DMS53 treated with DMSO at 0.1 percent for 48 hours (cell line): ENCODE measurements at regions not wholly inside any gene's neighbourhood (a gene's known extent, or its start where the extent isn't known, plus 50 kb on each side); places are given as distances from the start of the nearest gene placed in this dataset.

Experiments used
- DNase-seq: peaks from one replicate; lab custom pipeline; 2025; ENCODE audit not compliant: unreplicated experiment; lab: John Stamatoyannopoulos, UW

DNA sequence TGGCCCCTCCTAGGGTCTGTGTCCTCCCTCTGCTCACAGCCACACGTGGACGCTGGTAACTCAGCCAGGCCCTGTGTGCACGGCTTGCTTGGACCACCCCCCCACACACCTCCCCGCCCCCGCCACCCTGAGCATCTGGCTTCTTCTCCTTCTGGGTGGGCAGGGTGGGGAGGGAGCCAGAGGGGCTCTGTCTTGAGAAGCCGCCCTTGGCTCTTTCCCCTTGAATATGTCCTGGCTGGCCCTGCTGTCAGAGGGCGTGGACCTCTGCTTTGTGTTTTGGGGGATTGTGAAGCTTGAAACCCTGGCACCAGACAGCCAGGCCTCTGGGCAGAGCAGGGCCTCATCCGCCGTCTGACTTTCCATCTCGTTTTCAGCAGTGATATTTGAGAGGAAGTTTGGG is 72.1 kb downstream of the GLI2 start:
- DNase-seq, result no peak

DNA sequence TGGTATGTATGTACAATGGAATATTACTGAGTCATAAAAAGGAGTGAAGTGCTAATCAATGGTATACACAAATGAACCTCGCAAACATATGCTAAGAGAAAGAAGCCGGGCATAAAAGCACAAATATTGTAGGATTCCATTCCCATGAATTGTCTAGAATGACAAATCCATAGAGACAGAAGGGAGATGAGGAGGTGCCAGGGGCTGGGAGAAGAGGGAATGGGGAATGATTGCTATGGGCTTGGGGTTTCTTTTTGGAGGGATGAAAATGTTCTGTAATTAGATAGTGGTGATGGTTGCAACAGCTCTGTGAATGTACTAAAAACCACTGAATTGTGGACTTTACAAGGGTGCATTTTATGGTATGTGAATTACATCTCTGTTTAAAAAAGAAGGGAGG is 73.5 kb downstream of the GLI2 start:
- DNase-seq, result no peak

DNA sequence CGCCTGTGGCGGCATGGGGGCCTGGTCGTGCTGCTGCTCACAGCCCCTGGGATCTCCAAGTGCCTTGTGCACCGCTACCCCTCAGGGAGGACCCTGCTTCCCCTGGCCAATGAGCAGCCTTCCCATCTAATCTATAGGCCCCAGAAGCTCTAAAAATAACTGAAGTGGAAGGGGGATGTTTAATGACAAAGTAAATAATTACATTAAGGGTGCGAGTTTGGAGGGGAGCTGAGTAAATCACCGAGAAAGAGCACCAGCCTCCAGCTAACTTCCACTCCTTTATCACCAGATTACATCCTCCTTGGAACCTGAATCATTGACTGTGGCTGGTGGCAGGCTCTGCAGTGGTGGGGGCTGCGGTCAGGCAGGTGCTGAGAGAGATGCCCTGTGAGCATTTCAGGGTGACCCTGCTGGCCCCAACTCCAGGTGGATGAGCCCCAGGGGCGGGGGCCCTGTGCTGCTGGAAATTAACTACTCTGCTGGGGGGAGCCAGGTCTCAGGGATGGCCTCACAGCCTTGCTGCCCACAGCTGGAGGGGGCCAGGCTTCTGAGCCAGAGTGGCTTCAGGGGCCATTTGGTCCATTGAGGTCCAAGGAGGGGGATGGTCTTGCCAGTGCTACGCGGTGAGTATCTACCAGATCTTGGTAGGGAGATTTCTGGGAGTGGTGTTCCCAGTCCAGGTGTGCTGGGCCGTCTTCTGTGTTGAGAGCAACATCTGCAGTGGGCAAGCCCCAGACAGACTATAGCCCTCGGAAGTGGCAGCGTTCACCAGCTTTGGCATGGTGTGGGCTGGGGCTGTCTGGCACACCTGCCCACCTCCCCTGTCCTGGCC is 74.2 kb downstream of the GLI2 start:
- DNase-seq, result no peak

DNA sequence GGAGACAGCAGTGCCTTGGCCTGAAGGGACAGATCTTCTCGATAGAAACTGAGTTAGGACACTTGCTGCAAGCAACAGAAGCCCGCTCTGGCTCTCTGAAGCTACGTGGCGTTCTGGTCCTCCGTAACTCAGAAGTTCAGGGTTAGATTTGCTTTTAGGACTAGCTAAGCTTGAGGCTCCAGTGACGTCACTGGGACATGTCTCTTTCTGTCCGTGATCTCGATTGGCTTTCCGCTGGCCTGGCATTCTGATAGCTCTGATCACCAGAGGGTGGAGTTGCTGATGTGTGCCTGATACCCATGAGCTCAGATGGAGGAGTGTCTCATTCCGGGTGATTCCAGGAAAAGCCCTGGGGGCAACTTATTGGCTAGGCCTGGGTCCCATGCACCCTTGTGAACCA is 75.0 kb downstream of the GLI2 start:
- DNase-seq, result no peak

DNA sequence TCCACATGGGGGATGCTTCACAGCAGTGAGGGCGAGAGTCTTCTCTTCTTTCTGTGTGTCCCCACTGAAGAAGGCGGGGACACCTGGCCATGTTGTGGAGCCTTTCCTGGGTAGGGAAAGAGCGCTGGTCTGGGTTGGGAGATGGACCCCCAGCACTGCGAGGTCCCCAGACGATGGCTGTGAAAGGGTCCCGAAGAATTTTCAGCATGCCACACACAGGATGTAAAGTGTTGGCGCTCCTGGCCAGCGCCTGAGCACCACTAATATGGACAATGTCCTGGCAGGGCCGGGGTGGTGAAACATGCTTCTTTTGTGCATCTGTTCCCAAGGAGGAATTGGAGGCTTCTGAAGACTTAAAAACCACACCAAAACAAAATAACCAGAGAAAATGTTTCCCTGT is 77.2 kb downstream of the GLI2 start:
- no peak for DNase-seq

DNA sequence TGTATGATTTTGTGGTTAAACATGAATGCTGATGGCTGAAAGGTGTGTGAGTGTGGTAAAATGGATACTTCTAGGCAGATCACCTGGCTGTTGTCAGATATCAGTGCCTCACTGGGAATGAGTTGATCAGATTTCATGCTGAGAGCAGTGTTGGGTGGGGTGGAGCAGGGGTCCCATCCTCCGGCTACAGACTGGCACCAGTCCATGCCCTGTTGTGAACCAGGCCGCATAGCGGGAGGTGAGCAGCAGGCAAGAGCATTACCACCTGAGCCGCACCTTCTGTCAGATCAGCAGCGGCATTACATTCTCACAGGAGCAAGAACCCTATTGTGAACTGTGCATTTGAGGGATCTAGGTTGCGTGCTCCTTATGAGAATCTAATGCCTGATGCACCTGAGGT is 78.7 kb downstream of the GLI2 start:
- DNase-seq, result no peak

DNA sequence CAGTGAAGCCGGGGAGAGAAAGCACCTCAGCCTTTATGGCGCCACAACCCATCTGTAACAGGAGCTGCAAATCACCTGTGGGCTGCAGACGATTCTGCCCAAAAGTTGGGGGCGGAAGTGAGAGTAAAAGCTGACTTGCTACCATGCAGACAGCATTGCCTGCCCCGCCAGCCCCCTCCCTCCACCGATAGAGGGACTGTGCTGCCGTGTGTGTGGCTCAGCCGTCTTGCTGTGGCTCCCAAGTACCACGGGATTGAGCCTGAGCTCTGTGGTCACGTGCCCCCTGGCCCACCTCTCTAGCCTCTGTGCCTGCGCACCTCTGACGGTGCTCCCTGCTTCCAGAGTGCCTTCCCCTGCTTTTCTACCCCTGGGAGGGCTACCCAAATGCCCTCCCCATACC is 79.6 kb downstream of the GLI2 start:
- DNase-seq, result no peak

DNA sequence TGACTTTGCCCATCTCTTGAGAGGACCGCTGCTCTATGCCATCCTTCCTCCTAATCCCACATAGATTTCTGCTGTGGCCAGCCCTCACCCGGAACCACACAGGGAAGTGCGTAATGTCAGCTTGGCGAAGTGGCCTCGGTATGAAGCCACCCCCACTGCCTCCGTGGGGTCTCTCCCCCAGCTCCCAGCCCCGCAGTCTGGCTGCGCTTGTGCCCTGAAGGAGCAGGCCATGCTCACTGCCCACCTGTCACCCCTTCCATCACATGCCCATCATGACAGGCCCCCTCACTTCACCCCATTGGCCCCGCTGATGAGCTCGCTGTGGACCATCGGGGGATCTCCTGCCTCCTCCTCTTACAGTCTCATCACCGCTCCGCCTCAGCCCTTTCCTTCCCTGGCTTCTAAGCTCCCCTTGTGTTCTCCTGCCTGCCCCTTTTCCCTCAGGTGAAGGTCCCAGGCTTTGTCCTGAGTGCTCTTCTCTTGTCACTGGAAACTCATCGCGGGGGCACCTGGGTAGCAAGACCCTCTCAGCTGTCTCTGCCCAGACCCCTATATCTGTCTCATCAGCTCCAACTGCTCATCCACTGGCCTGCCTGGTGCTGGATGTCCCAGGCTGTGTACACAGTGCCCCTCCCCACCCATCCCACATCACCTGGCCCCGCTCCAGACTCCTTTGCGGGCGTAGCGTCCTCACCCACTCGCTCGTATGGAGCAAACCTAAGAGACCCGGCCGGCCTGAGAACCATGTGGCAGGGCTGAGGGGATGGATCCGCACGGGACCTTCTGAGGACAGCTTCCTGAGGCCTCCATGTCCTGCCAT is 81.7 kb downstream of the GLI2 start:
- DNase-seq, result no peak

DNA sequence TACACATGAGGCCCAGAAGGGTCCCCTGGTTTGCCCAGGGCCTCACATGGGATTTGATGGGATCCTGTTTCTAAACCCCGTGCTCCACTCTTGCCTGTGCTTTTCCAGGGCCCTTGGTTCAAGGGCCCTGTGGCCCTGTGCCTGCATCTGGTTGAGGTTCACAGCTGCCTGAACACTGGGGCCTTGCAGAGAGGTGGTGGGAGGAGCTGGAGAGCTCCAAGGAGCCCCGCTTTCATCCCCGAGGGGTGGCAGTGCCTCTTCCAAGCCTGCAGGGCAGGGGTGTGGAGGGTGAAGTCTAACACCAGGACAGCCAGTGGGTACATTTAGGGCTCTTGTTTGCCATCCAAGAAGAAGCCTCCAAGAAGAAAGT is 82.3 kb downstream of the GLI2 start:
- no peak for DNase-seq

DNA sequence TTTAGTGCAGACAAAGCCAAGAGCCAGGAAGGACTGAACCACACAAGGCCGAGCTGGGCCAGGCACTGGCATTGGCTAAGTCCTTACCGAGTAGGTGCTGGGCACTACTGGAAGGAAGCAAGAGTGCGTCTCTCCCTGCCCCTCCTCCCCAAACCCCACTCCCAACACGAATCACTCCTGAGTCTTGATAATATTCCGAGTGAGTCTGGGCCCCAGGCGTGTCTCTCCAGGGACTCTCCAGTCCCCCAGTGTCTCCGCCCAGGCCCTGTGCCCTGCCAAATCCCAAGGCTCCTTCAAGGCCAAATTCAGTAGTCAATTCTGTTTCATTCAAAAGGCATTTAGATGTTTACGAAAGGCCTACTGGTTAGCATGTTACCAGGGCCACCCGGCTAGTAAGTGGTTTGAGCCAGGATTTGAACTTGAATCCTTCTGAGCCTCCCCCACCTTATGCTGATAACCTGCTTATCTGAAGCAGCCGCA is 82.8 kb downstream of the GLI2 start:
- DNase-seq, result no peak

DNA sequence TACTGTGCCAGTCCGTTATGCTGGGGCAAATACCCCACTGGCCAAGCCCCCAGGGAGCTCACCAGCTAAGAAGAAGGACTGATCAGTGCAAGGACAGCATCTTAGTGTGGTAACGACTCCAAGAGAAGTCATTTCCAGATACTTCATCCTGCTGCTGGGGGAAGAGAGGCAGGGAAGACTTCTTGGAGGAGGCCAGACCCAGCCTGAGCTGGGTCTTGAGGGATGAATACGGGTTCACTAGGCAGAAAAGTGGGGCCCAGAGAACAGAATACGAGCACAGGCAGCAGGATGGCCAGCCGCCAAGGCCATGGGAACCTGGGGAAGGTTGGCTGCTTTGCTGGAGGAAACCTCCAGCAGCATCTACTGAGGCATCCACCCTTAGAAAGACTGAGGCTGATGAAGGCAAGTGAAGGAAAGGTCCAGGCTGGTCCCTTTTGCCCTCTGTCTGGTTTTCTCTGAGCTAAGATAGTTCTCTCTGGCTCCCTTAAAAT is 84.1 kb downstream of the GLI2 start:
- no peak for DNase-seq

DNA sequence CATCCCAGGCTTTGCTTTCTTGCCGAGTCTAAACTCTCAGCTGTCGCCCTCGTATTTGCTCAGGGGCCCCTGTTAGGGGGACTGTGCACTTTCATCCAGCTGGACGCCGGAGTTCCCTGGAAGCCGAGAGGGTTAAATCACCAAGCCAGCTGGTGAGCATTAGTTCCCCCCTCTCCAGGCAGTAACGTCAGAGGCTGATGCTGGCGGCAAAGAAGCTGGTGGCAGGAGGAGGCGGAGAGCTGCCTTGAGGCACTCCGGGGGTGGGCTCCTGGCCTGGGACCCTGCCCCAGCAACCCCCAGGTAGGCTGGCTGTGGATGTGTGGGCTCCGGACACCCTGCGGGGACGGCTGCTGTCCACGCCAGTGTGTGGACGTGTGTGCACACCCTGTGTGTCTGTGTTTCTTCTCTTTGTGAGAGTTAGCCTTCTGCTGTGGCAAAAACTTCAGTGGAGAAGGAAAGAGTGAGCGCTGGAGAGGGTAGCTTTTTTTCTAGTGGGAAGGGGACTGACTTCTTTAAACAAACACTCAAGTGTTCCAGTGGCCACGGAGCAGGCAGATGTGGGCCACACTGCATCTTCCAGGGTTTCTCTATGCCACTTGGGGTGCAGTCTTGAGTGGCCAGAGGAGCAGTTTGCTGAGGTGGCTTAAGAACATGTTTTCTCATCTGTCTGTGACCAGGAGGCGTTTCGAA is 84.7 kb downstream of the GLI2 start:
- no peak for DNase-seq

DNA sequence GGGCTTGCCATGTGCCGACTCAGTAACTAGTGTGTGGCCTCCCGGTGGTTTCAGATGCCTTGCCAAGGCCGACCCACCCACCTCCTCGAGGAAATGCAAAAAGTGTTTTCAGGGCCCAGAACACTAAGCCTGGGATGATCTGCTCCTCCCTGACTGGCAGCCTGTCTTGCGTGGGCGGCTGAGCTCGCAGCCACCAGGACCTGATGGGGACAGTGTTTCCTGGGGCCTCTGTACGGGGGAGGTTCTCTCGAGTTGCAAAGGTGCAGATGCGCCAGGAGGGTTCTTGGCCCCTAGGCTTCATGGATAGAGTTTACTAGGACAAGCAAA is 85.2 kb downstream of the GLI2 start:
- no peak for DNase-seq

DNA sequence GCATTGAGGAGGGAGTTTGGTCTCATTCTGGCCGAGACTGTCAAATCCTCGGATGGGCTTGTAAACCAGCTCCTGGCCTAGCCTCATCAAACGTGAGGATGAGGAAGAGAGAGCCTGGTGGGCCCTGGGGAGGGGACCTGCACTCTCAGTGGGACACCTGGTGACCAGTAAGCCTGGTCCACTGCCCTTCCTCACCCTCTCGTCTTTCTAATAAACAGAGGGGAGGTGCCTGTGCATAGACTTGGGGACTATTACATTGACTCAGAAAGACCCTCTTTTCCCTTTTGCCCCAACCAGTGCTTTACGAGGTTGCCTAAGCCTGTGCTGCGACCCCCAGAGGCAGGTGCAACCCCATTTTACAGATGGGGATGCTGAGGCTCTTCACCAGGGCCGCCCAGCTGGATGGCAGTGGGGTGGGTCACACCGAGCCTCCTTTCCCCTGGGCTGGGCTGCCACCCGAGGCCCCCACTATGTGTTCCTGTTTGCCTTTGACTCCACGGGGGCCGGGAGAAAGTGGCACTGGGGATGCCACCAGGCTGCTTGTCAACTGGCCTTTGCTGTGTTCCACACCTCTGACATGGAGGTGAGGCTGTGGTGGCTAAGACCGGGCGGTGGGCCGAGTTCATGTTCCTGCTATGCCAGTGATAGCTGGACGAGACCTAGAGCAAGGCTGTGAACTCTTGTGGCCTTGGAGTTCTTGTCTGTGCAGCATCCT is 85.9 kb downstream of the GLI2 start:
- DNase-seq, result no peak

DNA sequence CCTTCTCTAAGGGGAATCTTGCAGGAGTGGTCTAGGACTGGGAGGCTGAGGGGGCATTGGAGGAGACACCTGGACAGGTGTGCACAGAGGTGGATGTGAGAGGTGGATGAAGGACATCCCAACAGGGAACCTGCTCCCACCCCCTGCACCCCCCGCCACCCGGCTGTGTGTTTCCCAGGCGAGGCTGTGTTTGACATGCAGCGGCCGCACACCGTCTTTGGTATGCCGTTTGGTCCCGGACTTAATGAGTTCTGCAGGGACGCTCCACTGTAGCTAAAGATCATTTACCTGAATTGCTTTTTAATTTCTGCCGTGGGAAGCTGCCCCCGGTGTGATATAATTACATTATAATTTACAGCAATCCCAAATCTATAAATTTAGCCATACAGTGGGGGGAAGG is 87.3 kb downstream of the GLI2 start:
- no peak for DNase-seq

DNA sequence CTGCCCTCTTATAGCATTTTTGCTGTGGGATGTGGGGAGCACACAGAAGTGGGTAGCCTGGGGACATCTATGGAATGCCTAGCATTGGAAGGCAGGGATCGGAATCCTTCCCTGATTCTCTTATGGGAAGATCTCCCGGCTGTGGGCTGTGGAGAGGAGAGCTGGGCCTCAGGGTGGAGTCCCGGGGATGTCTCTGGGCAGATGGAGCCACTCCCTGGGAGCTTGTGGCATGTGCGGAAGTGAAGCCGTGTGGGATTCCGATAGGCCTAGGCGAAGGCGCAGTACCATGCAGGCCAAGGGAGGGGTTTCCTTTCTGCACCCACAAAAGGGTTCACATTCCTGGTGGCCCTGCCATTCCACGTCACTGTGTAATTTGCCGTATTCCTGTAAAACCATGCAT is 87.9 kb downstream of the GLI2 start:
- DNase-seq, result no peak

DNA sequence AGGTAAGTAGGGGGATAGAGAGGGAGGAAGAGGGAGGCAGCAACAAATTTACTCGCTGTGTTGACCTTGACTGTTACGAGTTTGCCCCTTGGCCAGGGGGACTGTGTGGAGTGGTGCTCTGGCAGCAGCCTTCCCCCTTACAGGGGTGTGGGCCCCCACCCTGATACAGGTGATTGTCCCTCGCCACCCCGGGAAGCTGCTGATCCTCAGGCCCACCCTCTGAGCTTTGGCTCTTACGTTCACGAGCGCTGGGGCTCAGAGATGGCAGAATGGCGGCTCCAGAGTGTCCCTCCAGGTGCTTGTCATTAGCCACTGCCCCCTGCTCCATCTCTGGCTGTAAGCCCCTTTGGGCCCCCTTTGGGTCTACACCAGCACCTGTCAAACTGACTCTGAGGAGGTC is 88.6 kb downstream of the GLI2 start:
- no peak for DNase-seq

DNA sequence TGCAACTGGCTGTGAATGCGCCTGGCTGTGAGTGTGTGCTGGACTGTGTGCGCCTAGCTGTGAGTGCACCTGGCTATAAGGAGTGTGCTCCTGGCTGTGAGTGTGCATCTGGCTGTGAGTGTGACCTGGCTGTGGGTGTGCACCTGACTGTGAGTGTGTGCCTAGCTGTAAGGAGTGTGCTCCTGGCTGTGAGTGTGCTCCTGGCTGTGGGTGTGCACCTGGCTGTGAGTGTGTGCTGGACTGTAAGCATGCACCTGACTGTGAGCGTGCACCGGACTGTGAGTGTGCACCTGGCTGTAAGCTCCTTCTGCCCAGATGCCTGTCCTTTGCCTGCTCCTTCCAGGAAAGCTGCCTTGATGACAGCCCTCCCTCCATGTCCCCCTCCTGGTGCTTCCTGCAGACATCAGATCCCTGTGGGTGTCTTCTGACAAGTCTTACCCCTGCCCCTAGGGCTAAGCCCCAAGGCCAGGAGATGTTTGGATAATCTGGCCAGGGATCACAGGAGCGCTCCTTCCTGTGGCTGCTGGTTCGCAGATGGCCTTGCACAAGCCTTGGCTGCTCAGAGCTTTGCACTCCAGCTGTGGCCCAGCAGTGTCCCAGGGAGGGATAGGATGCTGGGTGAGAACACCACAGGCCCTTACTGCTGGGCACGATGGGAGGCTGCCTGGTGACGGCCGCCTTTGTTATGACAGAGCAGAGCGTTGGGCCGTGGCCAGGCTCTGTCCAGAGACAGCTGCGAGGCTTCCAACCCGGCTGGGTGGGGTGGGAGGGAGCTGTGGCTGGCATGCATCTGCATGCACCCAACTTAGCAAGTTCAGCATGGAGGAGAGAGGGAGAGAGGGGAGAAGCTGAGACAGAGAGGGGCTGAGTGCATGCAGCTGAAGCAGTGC is 89.9 kb downstream of the GLI2 start:
- no peak for DNase-seq

DNA sequence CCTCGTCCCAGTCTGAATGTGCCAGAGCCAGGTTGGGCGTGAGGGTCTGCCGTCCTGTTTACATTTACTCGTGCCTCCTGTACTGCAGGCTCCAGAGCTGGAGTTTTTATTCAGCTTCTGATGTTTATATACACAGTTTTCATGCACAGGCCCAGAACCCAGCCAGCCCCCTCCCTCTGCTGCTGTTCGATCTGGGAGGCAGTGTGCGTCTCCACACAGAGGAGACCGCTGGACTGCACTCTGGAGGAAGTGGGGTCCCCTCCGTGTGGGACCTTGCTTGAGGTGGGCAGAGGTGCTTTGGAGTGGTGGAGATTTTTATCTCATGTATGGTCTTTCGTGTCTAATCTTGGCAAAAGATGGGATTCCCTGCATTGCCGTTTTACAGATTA is 90.6 kb downstream of the GLI2 start:
- no peak for DNase-seq

DNA sequence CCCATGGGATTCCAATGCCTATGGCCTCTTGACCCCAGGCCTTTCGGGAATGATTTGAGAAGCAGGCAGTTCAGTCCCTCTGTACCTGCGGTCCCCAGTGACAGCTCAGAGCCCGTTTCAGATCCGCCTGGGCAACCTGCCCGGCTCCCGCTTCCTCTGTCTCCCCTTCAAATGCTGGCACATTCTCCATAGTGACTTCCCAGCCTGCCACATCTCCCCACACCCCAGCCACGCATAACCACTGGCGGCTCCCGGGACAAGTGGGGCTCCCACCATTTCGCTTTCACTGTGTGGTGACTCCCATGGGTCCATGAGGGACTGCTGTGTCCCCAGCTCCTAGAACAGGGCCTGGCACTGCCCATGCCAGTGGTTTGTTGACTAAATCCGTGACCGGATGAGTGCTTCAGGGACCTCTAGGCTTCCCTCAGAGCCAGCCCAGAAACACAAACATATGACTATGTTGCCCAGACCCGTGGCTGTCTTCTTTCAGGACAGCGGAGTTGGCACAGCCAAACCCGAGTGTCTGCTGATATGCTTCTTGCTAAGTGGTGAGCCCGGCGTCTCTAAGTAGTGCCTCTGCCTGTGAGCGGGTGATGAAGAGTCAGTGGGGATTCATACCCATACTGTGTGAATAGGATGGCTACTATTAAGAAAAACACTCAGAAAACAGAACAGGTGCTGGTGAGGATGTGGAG is 91.2 kb downstream of the GLI2 start:
- no peak for DNase-seq
